GM23338 (cell line): ENCODE measurements at regions not wholly inside any gene's neighbourhood (a gene's known extent, or its start where the extent isn't known, plus 50 kb on each side); places are given as distances from the start of the nearest gene placed in this dataset.
A peak's percentile ranks its signal among the peaks of the same experiment; 100 is the strongest.
"Not testable (repeated sequence)": the region's sequence is repeated elsewhere in the genome, so short reads cannot be mapped to it uniquely, and the experiment has no call there.

ENCODE experiments used
- ATAC-seq: fragments of 200-7000 bp; cut with Tn5 transposase; 3 replicates; pipeline ENCODE4 v1.9.1; 2020
- DNase-seq: peaks from one replicate; pipeline ENCODE4 v3.0.0-alpha.2; 2015; ENCODE audit warnings: low spot score
- H2AFZ ChIP-seq: fragments of 200-600 bp; sonication (generic); 2 replicates; pipeline ENCODE4 v1.8.0; 2016; ENCODE audit warnings: antibody characterized with exemption, mild to moderate bottlenecking, moderate library complexity
- H3F3A ChIP-seq: fragments of 200-600 bp; sonication (generic); replicated peaks from 2 replicates; pipeline ENCODE4 v1.8.0; 2017; ENCODE audit warnings: antibody characterized with exemption, mixed run types, low read depth
- H3K27ac ChIP-seq: fragments of 200-600 bp; sonication (generic); 2 replicates; pipeline ENCODE4 v1.6.1; 2016; ENCODE audit warnings: low read depth
- H3K27me3 ChIP-seq: fragments of 200-600 bp; sonication (generic); 2 replicates; pipeline ENCODE4 v1.8.0; 2016; ENCODE audit warnings: mild to moderate bottlenecking, mixed run types, moderate library complexity; ENCODE audit not compliant: insufficient read depth
- H3K36me3 ChIP-seq: fragments of 200-600 bp; sonication (generic); 2 replicates; pipeline ENCODE4 v1.8.0; 2016; ENCODE audit warnings: mild to moderate bottlenecking; ENCODE audit not compliant: insufficient read depth
- H3K4me1 ChIP-seq: fragments of 200-600 bp; sonication (generic); 2 replicates; pipeline ENCODE4 v1.8.0; 2016; ENCODE audit warnings: mild to moderate bottlenecking, moderate library complexity; ENCODE audit not compliant: insufficient read depth
- H3K4me2 ChIP-seq: fragments of 200-600 bp; sonication (generic); 2 replicates; pipeline ENCODE4 v1.7.1; 2017; ENCODE audit warnings: mixed run types
- H3K4me3 ChIP-seq: fragments of 200-600 bp; sonication (generic); 2 replicates; pipeline ENCODE4 v1.6.1; 2016; ENCODE audit warnings: mixed run types
- H3K79me2 ChIP-seq: fragments of 200-600 bp; sonication (generic); replicated peaks from 2 replicates; pipeline ENCODE4 v1.8.0; 2017; ENCODE audit warnings: mild to moderate bottlenecking; ENCODE audit not compliant: insufficient read depth
- H3K9me2 ChIP-seq: fragments of 200-600 bp; sonication (generic); 2 replicates; pipeline ENCODE4 v1.8.0; 2017; ENCODE audit not compliant: insufficient read depth
- H4K20me1 ChIP-seq: fragments of 200-600 bp; sonication (generic); replicated peaks from 2 replicates; pipeline ENCODE4 v1.8.0; 2017; ENCODE audit warnings: mild to moderate bottlenecking; ENCODE audit not compliant: insufficient read depth
- H3K27ac Mint-ChIP-seq: 2 replicates; pipeline ENCODE4 v1.8.0; 2020; ENCODE audit warnings: inconsistent platforms, mild to moderate bottlenecking, moderate library complexity, mixed read lengths
- H3K27me3 Mint-ChIP-seq: 3 replicates; pipeline ENCODE4 v1.8.0; 2022; ENCODE audit warnings: low read depth, mild to moderate bottlenecking, moderate library complexity, mixed read lengths, inconsistent platforms; ENCODE audit not compliant: insufficient read depth, poor library complexity
- H3K36me3 Mint-ChIP-seq: 3 replicates; pipeline ENCODE4 v1.8.0; 2021; ENCODE audit warnings: low read depth, mild to moderate bottlenecking, inconsistent platforms, moderate library complexity, mixed read lengths
- H3K4me1 Mint-ChIP-seq: 3 replicates; pipeline ENCODE4 v1.8.0; 2020; ENCODE audit warnings: mild to moderate bottlenecking, inconsistent platforms, mixed read lengths
- H3K4me3 Mint-ChIP-seq: 3 replicates; pipeline ENCODE4 v1.8.0; 2021; ENCODE audit warnings: moderate library complexity, mild to moderate bottlenecking, inconsistent platforms, mixed read lengths
- H3K9me3 Mint-ChIP-seq: 3 replicates; pipeline ENCODE4 v1.8.0; 2020; ENCODE audit warnings: moderate library complexity, mild to moderate bottlenecking, inconsistent platforms, mixed read lengths
- CREB1 ChIP-seq: fragments of 250-450 bp; sonication (Bioruptor Pico); IDR thresholded peaks from 2 replicates; pipeline ENCODE4 v1.5.0; 2020; ENCODE audit warnings: low read depth, mild to moderate bottlenecking, moderate library complexity
- JUNB ChIP-seq: IDR thresholded peaks from one replicate; pipeline ENCODE4 v1.6.1; 2016; ENCODE audit warnings: antibody characterized with exemption; ENCODE audit not compliant: unreplicated experiment
- NANOG ChIP-seq: IDR thresholded peaks from 2 replicates; pipeline ENCODE4 v1.6.1; 2016; ENCODE audit warnings: antibody characterized with exemption, borderline replicate concordance
- STAT1 ChIP-seq: IDR thresholded peaks from one replicate; pipeline ENCODE4 v1.6.1; 2016; ENCODE audit warnings: antibody characterized with exemption; ENCODE audit not compliant: unreplicated experiment
- ZNF114 ChIP-seq: fragments of 250-450 bp; sonication (Bioruptor Pico); IDR thresholded peaks from 2 replicates; pipeline ENCODE4 v1.5.0; 2020; ENCODE audit warnings: mild to moderate bottlenecking, moderate library complexity
- ZNF331 ChIP-seq: fragments of 250-450 bp; sonication (Bioruptor Pico); IDR thresholded peaks from 2 replicates; pipeline ENCODE4 v1.5.0; 2020; ENCODE audit warnings: low read depth, mild to moderate bottlenecking, moderate library complexity
- TF ChIP-seq, protein P1 (sequence below): IDR thresholded peaks from one replicate; pipeline ENCODE4 v1.6.1; 2018; ENCODE audit warnings: antibody characterized with exemption; ENCODE audit not compliant: unreplicated experiment
- TF ChIP-seq, protein P2 (sequence below): fragments of 250-450 bp; sonication (Bioruptor Pico); IDR thresholded peaks from 2 replicates; pipeline ENCODE4 v1.5.0; 2020; ENCODE audit warnings: mild to moderate bottlenecking, moderate library complexity

GRCh38 chr7:96921771-96922170 is 83.6 kb upstream of the DLX6 start:
- H3K4me3 ChIP-seq = 0 out of 2 replicates have a peak overlapping the region, but pooled peaks have one; percentile 12
- no peaks in the 10 kb centered on the region for H3K9me2 ChIP-seq
- H3K4me1 Mint-ChIP-seq = peaks cover 18% of the 10 kb centered on the region
- no peaks in the 10 kb centered on the region for H4K20me1 ChIP-seq
- H3K27ac Mint-ChIP-seq = no peak overlapping the region
- no peaks in the 10 kb centered on the region for H3K9me3 Mint-ChIP-seq
- ATAC-seq (no peak), DNase-seq (no peak)
- no peaks in the 10 kb centered on the region for H3F3A ChIP-seq
- H3K36me3 Mint-ChIP-seq = no peaks in the 10 kb centered on the region
- H3K79me2 ChIP-seq = no peaks in the 10 kb centered on the region
- no peak overlapping the region for H3K4me3 Mint-ChIP-seq
- peak overlapping the region; percentile 13; the same call in 1 of the 2 replicates for H3K4me2 ChIP-seq
- H3K36me3 ChIP-seq = no peaks in the 10 kb centered on the region
- H3K27me3 Mint-ChIP-seq = peaks cover 2% of the 10 kb centered on the region
- TF ChIP-seq, protein P1, sequence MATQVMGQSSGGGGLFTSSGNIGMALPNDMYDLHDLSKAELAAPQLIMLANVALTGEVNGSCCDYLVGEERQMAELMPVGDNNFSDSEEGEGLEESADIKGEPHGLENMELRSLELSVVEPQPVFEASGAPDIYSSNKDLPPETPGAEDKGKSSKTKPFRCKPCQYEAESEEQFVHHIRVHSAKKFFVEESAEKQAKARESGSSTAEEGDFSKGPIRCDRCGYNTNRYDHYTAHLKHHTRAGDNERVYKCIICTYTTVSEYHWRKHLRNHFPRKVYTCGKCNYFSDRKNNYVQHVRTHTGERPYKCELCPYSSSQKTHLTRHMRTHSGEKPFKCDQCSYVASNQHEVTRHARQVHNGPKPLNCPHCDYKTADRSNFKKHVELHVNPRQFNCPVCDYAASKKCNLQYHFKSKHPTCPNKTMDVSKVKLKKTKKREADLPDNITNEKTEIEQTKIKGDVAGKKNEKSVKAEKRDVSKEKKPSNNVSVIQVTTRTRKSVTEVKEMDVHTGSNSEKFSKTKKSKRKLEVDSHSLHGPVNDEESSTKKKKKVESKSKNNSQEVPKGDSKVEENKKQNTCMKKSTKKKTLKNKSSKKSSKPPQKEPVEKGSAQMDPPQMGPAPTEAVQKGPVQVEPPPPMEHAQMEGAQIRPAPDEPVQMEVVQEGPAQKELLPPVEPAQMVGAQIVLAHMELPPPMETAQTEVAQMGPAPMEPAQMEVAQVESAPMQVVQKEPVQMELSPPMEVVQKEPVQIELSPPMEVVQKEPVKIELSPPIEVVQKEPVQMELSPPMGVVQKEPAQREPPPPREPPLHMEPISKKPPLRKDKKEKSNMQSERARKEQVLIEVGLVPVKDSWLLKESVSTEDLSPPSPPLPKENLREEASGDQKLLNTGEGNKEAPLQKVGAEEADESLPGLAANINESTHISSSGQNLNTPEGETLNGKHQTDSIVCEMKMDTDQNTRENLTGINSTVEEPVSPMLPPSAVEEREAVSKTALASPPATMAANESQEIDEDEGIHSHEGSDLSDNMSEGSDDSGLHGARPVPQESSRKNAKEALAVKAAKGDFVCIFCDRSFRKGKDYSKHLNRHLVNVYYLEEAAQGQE = no peak
- peaks cover 25% of the 10 kb centered on the region for H3K4me1 ChIP-seq
- H3K27ac ChIP-seq = no peak overlapping the region
- H2AFZ ChIP-seq = peak overlapping the region; percentile 60; the same call in 1 of the 2 replicates
- no peaks in the 10 kb centered on the region for H3K27me3 ChIP-seq

DNA sequence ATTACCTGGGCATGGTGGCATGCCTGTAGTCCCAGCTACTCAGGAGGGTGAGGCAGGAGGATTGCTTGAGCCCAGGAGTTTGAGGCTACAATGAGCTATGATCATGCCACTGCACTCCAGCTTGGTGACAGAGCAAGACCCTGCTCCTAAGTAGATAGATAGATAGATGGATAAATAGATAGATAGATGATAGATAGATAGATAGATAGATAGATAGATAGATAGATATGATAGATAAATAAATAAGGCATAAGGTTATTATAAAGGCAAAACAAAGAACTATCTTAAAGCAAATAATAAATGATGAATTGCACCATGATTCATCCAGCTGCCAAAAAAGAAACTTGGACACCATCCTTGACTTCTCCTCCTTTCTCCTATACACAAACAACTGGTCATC is 82.0 kb upstream of the DLX6 start:
- H3K9me3 Mint-ChIP-seq, H3K27ac Mint-ChIP-seq: not testable (repeated sequence)

DNA sequence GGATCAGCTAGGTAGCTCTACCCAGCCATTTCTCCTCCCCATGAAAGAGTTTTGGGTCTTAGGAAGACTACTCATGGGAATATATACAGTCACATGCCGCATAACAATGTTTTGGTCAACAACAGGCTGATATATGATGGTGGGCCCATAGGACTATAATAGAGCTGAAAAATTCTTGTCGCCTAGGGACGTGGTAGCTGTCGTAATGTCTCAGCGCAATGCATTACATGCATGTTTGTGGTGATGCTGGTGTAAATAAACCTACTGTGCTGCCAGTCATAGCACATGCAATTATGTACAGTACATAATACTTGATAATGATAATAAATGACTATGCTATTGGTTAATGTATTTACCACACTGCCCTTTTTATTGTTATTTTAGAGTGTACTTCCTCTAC is 78.2 kb upstream of the DLX6 start:
- H3K27ac ChIP-seq = no peak overlapping the region
- H3K36me3 ChIP-seq = no peaks in the 10 kb centered on the region
- H3K27ac Mint-ChIP-seq = no peak overlapping the region
- H3K4me1 ChIP-seq = peaks cover 2% of the 10 kb centered on the region; the same call in 1 of the 2 replicates
- H3K4me3 Mint-ChIP-seq = no peak overlapping the region
- peaks cover 2% of the 10 kb centered on the region for H3K27me3 Mint-ChIP-seq
- no peaks in the 10 kb centered on the region for H3K36me3 Mint-ChIP-seq
- H3F3A ChIP-seq = no peaks in the 10 kb centered on the region
- no peak overlapping the region for H3K4me2 ChIP-seq
- H3K27me3 ChIP-seq = no peaks in the 10 kb centered on the region
- no peaks in the 10 kb centered on the region for H3K9me2 ChIP-seq
- no peaks in the 10 kb centered on the region for H4K20me1 ChIP-seq
- no peak overlapping the region for H3K4me3 ChIP-seq
- H3K4me1 Mint-ChIP-seq = no peaks in the 10 kb centered on the region
- ATAC-seq = no peak
- H3K9me3 Mint-ChIP-seq = no peaks in the 10 kb centered on the region
- H3K79me2 ChIP-seq = no peaks in the 10 kb centered on the region
- no peak for DNase-seq
- H2AFZ ChIP-seq = no peak overlapping the region
- TF ChIP-seq NANOG = no peak
- TF ChIP-seq STAT1 = no peak
- no peak for TF ChIP-seq ZNF331 (CRISPR knock-in tag)
- TF ChIP-seq, protein P2, sequence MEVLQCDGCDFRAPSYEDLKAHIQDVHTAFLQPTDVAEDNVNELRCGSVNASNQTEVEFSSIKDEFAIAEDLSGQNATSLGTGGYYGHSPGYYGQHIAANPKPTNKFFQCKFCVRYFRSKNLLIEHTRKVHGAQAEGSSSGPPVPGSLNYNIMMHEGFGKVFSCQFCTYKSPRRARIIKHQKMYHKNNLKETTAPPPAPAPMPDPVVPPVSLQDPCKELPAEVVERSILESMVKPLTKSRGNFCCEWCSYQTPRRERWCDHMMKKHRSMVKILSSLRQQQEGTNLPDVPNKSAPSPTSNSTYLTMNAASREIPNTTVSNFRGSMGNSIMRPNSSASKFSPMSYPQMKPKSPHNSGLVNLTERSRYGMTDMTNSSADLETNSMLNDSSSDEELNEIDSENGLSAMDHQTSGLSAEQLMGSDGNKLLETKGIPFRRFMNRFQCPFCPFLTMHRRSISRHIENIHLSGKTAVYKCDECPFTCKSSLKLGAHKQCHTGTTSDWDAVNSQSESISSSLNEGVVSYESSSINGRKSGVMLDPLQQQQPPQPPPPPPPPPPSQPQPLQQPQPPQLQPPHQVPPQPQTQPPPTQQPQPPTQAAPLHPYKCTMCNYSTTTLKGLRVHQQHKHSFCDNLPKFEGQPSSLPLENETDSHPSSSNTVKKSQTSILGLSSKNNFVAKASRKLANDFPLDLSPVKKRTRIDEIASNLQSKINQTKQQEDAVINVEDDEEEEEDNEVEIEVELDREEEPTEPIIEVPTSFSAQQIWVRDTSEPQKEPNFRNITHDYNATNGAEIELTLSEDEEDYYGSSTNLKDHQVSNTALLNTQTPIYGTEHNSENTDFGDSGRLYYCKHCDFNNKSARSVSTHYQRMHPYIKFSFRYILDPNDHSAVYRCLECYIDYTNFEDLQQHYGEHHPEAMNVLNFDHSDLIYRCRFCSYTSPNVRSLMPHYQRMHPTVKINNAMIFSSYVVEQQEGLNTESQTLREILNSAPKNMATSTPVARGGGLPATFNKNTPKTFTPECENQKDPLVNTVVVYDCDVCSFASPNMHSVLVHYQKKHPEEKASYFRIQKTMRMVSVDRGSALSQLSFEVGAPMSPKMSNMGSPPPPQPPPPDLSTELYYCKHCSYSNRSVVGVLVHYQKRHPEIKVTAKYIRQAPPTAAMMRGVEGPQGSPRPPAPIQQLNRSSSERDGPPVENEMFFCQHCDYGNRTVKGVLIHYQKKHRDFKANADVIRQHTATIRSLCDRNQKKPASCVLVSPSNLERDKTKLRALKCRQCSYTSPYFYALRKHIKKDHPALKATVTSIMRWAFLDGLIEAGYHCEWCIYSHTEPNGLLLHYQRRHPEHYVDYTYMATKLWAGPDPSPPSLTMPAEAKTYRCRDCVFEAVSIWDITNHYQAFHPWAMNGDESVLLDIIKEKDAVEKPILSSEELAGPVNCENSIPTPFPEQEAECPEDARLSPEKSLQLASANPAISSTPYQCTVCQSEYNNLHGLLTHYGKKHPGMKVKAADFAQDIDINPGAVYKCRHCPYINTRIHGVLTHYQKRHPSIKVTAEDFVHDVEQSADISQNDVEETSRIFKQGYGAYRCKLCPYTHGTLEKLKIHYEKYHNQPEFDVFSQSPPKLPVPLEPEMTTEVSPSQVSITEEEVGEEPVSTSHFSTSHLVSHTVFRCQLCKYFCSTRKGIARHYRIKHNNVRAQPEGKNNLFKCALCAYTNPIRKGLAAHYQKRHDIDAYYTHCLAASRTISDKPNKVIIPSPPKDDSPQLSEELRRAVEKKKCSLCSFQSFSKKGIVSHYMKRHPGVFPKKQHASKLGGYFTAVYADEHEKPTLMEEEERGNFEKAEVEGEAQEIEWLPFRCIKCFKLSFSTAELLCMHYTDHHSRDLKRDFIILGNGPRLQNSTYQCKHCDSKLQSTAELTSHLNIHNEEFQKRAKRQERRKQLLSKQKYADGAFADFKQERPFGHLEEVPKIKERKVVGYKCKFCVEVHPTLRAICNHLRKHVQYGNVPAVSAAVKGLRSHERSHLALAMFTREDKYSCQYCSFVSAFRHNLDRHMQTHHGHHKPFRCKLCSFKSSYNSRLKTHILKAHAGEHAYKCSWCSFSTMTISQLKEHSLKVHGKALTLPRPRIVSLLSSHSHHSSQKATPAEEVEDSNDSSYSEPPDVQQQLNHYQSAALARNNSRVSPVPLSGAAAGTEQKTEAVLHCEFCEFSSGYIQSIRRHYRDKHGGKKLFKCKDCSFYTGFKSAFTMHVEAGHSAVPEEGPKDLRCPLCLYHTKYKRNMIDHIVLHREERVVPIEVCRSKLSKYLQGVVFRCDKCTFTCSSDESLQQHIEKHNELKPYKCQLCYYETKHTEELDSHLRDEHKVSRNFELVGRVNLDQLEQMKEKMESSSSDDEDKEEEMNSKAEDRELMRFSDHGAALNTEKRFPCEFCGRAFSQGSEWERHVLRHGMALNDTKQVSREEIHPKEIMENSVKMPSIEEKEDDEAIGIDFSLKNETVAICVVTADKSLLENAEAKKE (CRISPR knock-in tag) = no peak
- no peak for TF ChIP-seq ZNF114
- TF ChIP-seq CREB1 (CRISPR knock-in tag) = no peak
- TF ChIP-seq JUNB = no peak

More for the DNA sequence above, 82.0 kb upstream of the DLX6 start:
- peaks cover 25% of the 10 kb centered on the region for H3K4me1 ChIP-seq
- H3K4me3 Mint-ChIP-seq, ATAC-seq, H3K9me2 ChIP-seq, H4K20me1 ChIP-seq, H3K4me2 ChIP-seq, H3K27ac ChIP-seq, H3K4me3 ChIP-seq, H3K36me3 Mint-ChIP-seq, H3K36me3 ChIP-seq, H3K79me2 ChIP-seq, DNase-seq, H3K27me3 Mint-ChIP-seq, H3K27me3 ChIP-seq, H2AFZ ChIP-seq, H3F3A ChIP-seq: not testable (repeated sequence)
- H3K4me1 Mint-ChIP-seq = peaks cover 18% of the 10 kb centered on the region
